H1 (cell line): ENCODE measurements at regions not wholly inside any gene's neighbourhood (a gene's known extent, or its start where the extent isn't known, plus 50 kb on each side); places are given as distances from the start of the nearest gene placed in this dataset.

Experiments used
- TF ChIP-seq, protein P1 (sequence below): fragments of 300-600 bp; sonication (generic); IDR thresholded peaks from 2 replicates; pipeline ENCODE4 v1.7.1; 2012; ENCODE audit warnings: low read length, moderate library complexity, mild to moderate bottlenecking, inconsistent platforms; ENCODE audit not compliant: insufficient replicate concordance
- TF ChIP-seq, protein P2 (sequence below): IDR thresholded peaks from 2 replicates; pipeline ENCODE4 v1.6.1; 2012; ENCODE audit warnings: inconsistent platforms

GRCh38 chr14:27040552-27040951, 442.7 kb upstream of the NOVA1 start (continued):
- TF ChIP-seq, protein P1, sequence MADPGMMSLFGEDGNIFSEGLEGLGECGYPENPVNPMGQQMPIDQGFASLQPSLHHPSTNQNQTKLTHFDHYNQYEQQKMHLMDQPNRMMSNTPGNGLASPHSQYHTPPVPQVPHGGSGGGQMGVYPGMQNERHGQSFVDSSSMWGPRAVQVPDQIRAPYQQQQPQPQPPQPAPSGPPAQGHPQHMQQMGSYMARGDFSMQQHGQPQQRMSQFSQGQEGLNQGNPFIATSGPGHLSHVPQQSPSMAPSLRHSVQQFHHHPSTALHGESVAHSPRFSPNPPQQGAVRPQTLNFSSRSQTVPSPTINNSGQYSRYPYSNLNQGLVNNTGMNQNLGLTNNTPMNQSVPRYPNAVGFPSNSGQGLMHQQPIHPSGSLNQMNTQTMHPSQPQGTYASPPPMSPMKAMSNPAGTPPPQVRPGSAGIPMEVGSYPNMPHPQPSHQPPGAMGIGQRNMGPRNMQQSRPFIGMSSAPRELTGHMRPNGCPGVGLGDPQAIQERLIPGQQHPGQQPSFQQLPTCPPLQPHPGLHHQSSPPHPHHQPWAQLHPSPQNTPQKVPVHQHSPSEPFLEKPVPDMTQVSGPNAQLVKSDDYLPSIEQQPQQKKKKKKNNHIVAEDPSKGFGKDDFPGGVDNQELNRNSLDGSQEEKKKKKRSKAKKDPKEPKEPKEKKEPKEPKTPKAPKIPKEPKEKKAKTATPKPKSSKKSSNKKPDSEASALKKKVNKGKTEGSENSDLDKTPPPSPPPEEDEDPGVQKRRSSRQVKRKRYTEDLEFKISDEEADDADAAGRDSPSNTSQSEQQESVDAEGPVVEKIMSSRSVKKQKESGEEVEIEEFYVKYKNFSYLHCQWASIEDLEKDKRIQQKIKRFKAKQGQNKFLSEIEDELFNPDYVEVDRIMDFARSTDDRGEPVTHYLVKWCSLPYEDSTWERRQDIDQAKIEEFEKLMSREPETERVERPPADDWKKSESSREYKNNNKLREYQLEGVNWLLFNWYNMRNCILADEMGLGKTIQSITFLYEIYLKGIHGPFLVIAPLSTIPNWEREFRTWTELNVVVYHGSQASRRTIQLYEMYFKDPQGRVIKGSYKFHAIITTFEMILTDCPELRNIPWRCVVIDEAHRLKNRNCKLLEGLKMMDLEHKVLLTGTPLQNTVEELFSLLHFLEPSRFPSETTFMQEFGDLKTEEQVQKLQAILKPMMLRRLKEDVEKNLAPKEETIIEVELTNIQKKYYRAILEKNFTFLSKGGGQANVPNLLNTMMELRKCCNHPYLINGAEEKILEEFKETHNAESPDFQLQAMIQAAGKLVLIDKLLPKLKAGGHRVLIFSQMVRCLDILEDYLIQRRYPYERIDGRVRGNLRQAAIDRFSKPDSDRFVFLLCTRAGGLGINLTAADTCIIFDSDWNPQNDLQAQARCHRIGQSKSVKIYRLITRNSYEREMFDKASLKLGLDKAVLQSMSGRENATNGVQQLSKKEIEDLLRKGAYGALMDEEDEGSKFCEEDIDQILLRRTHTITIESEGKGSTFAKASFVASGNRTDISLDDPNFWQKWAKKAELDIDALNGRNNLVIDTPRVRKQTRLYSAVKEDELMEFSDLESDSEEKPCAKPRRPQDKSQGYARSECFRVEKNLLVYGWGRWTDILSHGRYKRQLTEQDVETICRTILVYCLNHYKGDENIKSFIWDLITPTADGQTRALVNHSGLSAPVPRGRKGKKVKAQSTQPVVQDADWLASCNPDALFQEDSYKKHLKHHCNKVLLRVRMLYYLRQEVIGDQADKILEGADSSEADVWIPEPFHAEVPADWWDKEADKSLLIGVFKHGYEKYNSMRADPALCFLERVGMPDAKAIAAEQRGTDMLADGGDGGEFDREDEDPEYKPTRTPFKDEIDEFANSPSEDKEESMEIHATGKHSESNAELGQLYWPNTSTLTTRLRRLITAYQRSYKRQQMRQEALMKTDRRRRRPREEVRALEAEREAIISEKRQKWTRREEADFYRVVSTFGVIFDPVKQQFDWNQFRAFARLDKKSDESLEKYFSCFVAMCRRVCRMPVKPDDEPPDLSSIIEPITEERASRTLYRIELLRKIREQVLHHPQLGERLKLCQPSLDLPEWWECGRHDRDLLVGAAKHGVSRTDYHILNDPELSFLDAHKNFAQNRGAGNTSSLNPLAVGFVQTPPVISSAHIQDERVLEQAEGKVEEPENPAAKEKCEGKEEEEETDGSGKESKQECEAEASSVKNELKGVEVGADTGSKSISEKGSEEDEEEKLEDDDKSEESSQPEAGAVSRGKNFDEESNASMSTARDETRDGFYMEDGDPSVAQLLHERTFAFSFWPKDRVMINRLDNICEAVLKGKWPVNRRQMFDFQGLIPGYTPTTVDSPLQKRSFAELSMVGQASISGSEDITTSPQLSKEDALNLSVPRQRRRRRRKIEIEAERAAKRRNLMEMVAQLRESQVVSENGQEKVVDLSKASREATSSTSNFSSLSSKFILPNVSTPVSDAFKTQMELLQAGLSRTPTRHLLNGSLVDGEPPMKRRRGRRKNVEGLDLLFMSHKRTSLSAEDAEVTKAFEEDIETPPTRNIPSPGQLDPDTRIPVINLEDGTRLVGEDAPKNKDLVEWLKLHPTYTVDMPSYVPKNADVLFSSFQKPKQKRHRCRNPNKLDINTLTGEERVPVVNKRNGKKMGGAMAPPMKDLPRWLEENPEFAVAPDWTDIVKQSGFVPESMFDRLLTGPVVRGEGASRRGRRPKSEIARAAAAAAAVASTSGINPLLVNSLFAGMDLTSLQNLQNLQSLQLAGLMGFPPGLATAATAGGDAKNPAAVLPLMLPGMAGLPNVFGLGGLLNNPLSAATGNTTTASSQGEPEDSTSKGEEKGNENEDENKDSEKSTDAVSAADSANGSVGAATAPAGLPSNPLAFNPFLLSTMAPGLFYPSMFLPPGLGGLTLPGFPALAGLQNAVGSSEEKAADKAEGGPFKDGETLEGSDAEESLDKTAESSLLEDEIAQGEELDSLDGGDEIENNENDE: no peak
- TF ChIP-seq, protein P2, sequence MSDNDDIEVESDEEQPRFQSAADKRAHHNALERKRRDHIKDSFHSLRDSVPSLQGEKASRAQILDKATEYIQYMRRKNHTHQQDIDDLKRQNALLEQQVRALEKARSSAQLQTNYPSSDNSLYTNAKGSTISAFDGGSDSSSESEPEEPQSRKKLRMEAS: no peak
- TF ChIP-seq, all 59 proteins: peak for 0
